ENCODE measurements at regions not wholly inside any gene's neighbourhood (a gene's known extent, or its start where the extent isn't known, plus 50 kb on each side); places are given as distances from the start of the nearest gene placed in this dataset.
"Not testable (repeated sequence)": the region's sequence is repeated elsewhere in the genome, so short reads cannot be mapped to it uniquely, and the experiment has no call there.

- H3K27ac ChIP-seq; H3K4me1 ChIP-seq; intact Hi-C loops (cut with DNase I); H3K9me3 ChIP-seq; H3K36me3 ChIP-seq; H3K27me3 ChIP-seq (ENCODE audit: low read depth); DNase-seq; H3K4me3 ChIP-seq; ATAC-seq: not testable (repeated sequence)
These were observed 73.8 kb upstream of the FANCC start for GRCh38 chr9:95391271-95391670.

GRCh38 chr9:95389373-95389772 lies 71.9 kb upstream of the FANCC start:
- Histone ChIP-seq H3K27ac (no peak overlapping the region), H3K4me1 (no peaks in the 10 kb centered on the region)
- intact Hi-C loops (cut with DNase I): no loop called here

GRCh38 chr9:95386843-95387242 lies 69.3 kb upstream of the FANCC start:
- H3K9me3 ChIP-seq: no peaks in the 10 kb centered on the region
- no peak for DNase-seq
- ATAC-seq: no peak
- no peaks in the 10 kb centered on the region for H3K36me3 ChIP-seq
- H3K4me1 ChIP-seq: no peaks in the 10 kb centered on the region
- H3K27ac ChIP-seq: no peak overlapping the region
- no peak overlapping the region for H3K4me3 ChIP-seq
- TF ChIP-seq CTCF (IDR thresholded peaks at IDR 0.05): no peak
- peaks cover 7% of the 10 kb centered on the region for H3K27me3 ChIP-seq (ENCODE audit: low read depth)
- intact Hi-C loops (cut with DNase I): no loop called here

More at GRCh38 chr9:95389373-95389772, 71.9 kb upstream of the FANCC start:
- H3K9me3 ChIP-seq: no peaks in the 10 kb centered on the region
- no peak overlapping the region for H3K4me3 ChIP-seq
- H3K36me3 ChIP-seq: no peaks in the 10 kb centered on the region
- no peak for DNase-seq
- peaks cover under 1% of the 10 kb centered on the region for H3K27me3 ChIP-seq (ENCODE audit: low read depth)
- no peak for TF ChIP-seq CTCF (IDR thresholded peaks at IDR 0.05)
- ATAC-seq: no peak

GRCh38 chr9:95385521-95385920 lies 68.0 kb upstream of the FANCC start:
- no peak for DNase-seq
- no peak for ATAC-seq

GRCh38 chr9:95383845-95384244 lies 66.3 kb upstream of the FANCC start:
- Histone ChIP-seq H3K4me1 (no peaks in the 10 kb centered on the region), H3K9me3 (no peaks in the 10 kb centered on the region), H3K27me3 (ENCODE audit: low read depth) (peaks cover 7% of the 10 kb centered on the region), H3K36me3 (no peaks in the 10 kb centered on the region), H3K4me3 (no peak overlapping the region), H3K27ac (no peak overlapping the region)
- ATAC-seq: no peak
- no peak for DNase-seq
- intact Hi-C loops (cut with DNase I): no loop called here
- no peak for TF ChIP-seq CTCF (IDR thresholded peaks at IDR 0.05)

More at GRCh38 chr9:95385521-95385920, 68.0 kb upstream of the FANCC start:
- no peaks in the 10 kb centered on the region for H3K9me3 ChIP-seq
- no peak overlapping the region for H3K4me3 ChIP-seq
- no peak overlapping the region for H3K27ac ChIP-seq
- peaks cover 7% of the 10 kb centered on the region for H3K27me3 ChIP-seq (ENCODE audit: low read depth)
- H3K36me3 ChIP-seq: no peaks in the 10 kb centered on the region
- no peak for TF ChIP-seq CTCF (IDR thresholded peaks at IDR 0.05)
- intact Hi-C loops (cut with DNase I): no loop called here
- H3K4me1 ChIP-seq: no peaks in the 10 kb centered on the region

- no peak for TF ChIP-seq CTCF (IDR thresholded peaks at IDR 0.05)
- Histone ChIP-seq H3K36me3 (no peaks in the 10 kb centered on the region), H3K27ac (no peak overlapping the region), H3K9me3 (no peaks in the 10 kb centered on the region), H3K4me1 (no peaks in the 10 kb centered on the region), H3K4me3 (no peak overlapping the region), H3K27me3 (ENCODE audit: low read depth) (peaks cover 7% of the 10 kb centered on the region)
- no peak for DNase-seq
- intact Hi-C loops (cut with DNase I): no loop called here
- ATAC-seq: no peak
These were observed 65.7 kb upstream of the FANCC start for GRCh38 chr9:95383185-95383676.

Data from lower lobe of right lung (tissue), 2 donors.